GM12878 (cell line): ENCODE measurements at regions not wholly inside any gene's neighbourhood (a gene's known extent, or its start where the extent isn't known, plus 50 kb on each side); places are given as distances from the start of the nearest gene placed in this dataset.

ENCODE experiments used
- ATAC-seq: fragments of 200-7000 bp; cut with Tn5 transposase; 3 replicates; pipeline ENCODE4 v1.9.1; 2020; ENCODE audit warnings: mild to moderate bottlenecking, moderate library complexity
- BruUV-seq: library from RNA; stranded (reverse); fragments of 400-500 nt; replicated peaks from 2 replicates; lab custom pipeline; 2021; lab: Mats Ljungman, UMichigan
- CTCF ChIA-PET: fragments of 300-600 bp; sonication (Branson Sonifier 250); formaldehyde crosslinking; extraction: SDS; loops from one replicate; lab custom pipeline; 2021; ENCODE audit warnings: inconsistent platforms; lab: Yijun Ruan, JAX
- POLR2A ChIA-PET: fragments of 350-600 bp; formaldehyde crosslinking; extraction: SDS; loops from one replicate; lab custom pipeline; 2021; ENCODE audit warnings: inconsistent platforms; lab: Charles Lee
- RAD21 ChIA-PET: fragments of 300-600 bp; sonication (Branson Sonifier 250); formaldehyde crosslinking; loops from one replicate; lab custom pipeline; 2023; ENCODE audit warnings: antibody characterized with exemption; ENCODE audit not compliant: unreplicated experiment; lab: Charles Lee
- SMC1A ChIA-PET: fragments of 300-600 bp; sonication (Branson Sonifier 250); formaldehyde crosslinking; loops from one replicate; lab custom pipeline; 2023; ENCODE audit not compliant: unreplicated experiment, uncharacterized antibody; lab: Charles Lee
- DNase-seq: peaks from one replicate; pipeline ENCODE4 v3.0.0-alpha.2; 2011; ENCODE audit warnings: low read depth, low spot score
- FAIRE-seq: peaks from 3 replicates; lab custom pipeline; 2011; peaks lifted over from hg19 to GRCh38; lab: Jason Lieb, UNC
- H2AFZ ChIP-seq: 2 replicates; pipeline ENCODE4 v1.6.0; 2011; ENCODE audit warnings: low read depth, low read length, control low read depth; ENCODE audit not compliant: control insufficient read depth
- H3K27ac ChIP-seq: 2 replicates; pipeline ENCODE4 v1.5.1; 2011; ENCODE audit warnings: control low read depth; ENCODE audit not compliant: control insufficient read depth, insufficient read depth
- H3K27me3 ChIP-seq, 2 experiments: replicated peaks in 1 of 2; 2 replicates each; pipeline versions ENCODE4 v1.6.0 to v1.6.1; 2011; ENCODE audit warnings: low read length in 1 of 2; ENCODE audit not compliant: control insufficient read depth in 2 of 2, insufficient read depth in 2 of 2
- H3K36me3 ChIP-seq, 2 experiments: 2 replicates each; pipeline ENCODE4 v1.5.1; 2011; ENCODE audit warnings: low read length in 1 of 2; ENCODE audit not compliant: control insufficient read depth in 2 of 2, insufficient read depth in 2 of 2
- H3K4me1 ChIP-seq: 2 replicates; pipeline ENCODE4 v1.6.1; 2011; ENCODE audit warnings: mild to moderate bottlenecking, low read length, moderate library complexity, mixed read lengths; ENCODE audit not compliant: control insufficient read depth, insufficient read depth
- H3K4me2 ChIP-seq: 2 replicates; pipeline ENCODE4 v1.6.0; 2011; ENCODE audit warnings: control low read depth; ENCODE audit not compliant: control insufficient read depth, insufficient read depth
- H3K4me3 ChIP-seq: fragments of 200-600 bp; sonication (generic); 2 replicates; pipeline ENCODE4 v1.5.1; 2016
- H3K79me2 ChIP-seq: 2 replicates; pipeline ENCODE4 v1.6.0; 2011; ENCODE audit warnings: low read length; ENCODE audit not compliant: control insufficient read depth, insufficient read depth
- H3K9ac ChIP-seq: 2 replicates; pipeline ENCODE4 v1.8.0; 2011; ENCODE audit warnings: low read length, control low read depth, mixed read lengths; ENCODE audit not compliant: control insufficient read depth, insufficient read depth
- H3K9me3 ChIP-seq: replicated peaks from 3 replicates; pipeline ENCODE4 v1.5.1; 2011; ENCODE audit warnings: mild to moderate bottlenecking, low read length; ENCODE audit not compliant: control insufficient read depth, insufficient read depth
- H4K20me1 ChIP-seq: 2 replicates; pipeline ENCODE4 v1.6.0; 2011; ENCODE audit not compliant: control insufficient read depth, insufficient read depth
- CBX3 ChIP-seq: fragments of 200-600 bp; sonication (generic); IDR thresholded peaks from 2 replicates; pipeline ENCODE4 v1.6.1; 2016; ENCODE audit warnings: low read depth, borderline replicate concordance
- CREB1 ChIP-seq: IDR thresholded peaks from 2 replicates; pipeline ENCODE4 v1.6.1; 2012; ENCODE audit warnings: low read depth, mild to moderate bottlenecking, inconsistent platforms
- E4F1 ChIP-seq: fragments of 450-650 bp; IDR thresholded peaks from 2 replicates; pipeline ENCODE4 v1.6.1; 2018; ENCODE audit warnings: borderline replicate concordance, mild to moderate bottlenecking; ENCODE audit not compliant: partially characterized antibody
- EP300 ChIP-seq, 2 experiments: fragments of 150-350 bp in 1 of 2; IDR thresholded peaks; 2 replicates each; pipeline ENCODE4 v1.6.1; 2011 to 2012; ENCODE audit warnings: low read depth in 2 of 2, low read length in 2 of 2, borderline replicate concordance in 1 of 2, improper control_type of control experiment in 1 of 2, inconsistent platforms in 1 of 2; ENCODE audit not compliant: control insufficient read depth in 1 of 2
- FOXM1 ChIP-seq: IDR thresholded peaks from 2 replicates; pipeline ENCODE4 v1.6.1; 2012; ENCODE audit warnings: low read depth, mild to moderate bottlenecking, inconsistent platforms, low read length, moderate library complexity
- GATAD2B ChIP-seq: fragments of 450-650 bp; conservative IDR thresholded peaks from 2 replicates; pipeline ENCODE4 v1.6.1; 2017; ENCODE audit warnings: low read depth, mild to moderate bottlenecking, moderate library complexity
- KLF5 ChIP-seq: fragments of 450-650 bp; IDR thresholded peaks from 2 replicates; pipeline ENCODE4 v1.6.1; 2014; ENCODE audit warnings: mild to moderate bottlenecking; ENCODE audit not compliant: partially characterized antibody
- MLLT1 ChIP-seq: fragments of 450-650 bp; IDR thresholded peaks from 2 replicates; pipeline ENCODE4 v1.6.1; 2016; ENCODE audit warnings: mild to moderate bottlenecking
- MTA3 ChIP-seq: IDR thresholded peaks from 2 replicates; pipeline ENCODE4 v1.6.1; 2012; ENCODE audit warnings: low read length, inconsistent platforms, borderline replicate concordance
- NFYB ChIP-seq: IDR thresholded peaks from 2 replicates; pipeline ENCODE4 v1.6.1; 2011; ENCODE audit warnings: low read depth, mild to moderate bottlenecking, low read length, improper control_type of control experiment, moderate library complexity; ENCODE audit not compliant: insufficient read depth
- PML ChIP-seq: IDR thresholded peaks from 2 replicates; pipeline ENCODE4 v1.6.1; 2012; ENCODE audit warnings: low read length, inconsistent platforms
- RELA ChIP-seq: fragments of 450-650 bp; IDR thresholded peaks from 2 replicates; pipeline ENCODE4 v1.8.0; 2014; ENCODE audit warnings: borderline replicate concordance; ENCODE audit not compliant: partially characterized antibody
- ZNF207 ChIP-seq: fragments of 450-650 bp; IDR thresholded peaks from 2 replicates; pipeline ENCODE4 v1.6.1; 2014; ENCODE audit warnings: antibody characterized with exemption, mild to moderate bottlenecking, borderline replicate concordance
- ZNF622 ChIP-seq: fragments of 450-650 bp; IDR thresholded peaks from 2 replicates; pipeline ENCODE4 v1.6.1; 2017; ENCODE audit warnings: mild to moderate bottlenecking, inconsistent platforms
- in situ Hi-C: fragments of 300-500 bp; cut with MboI; formaldehyde crosslinking; loops from 9 replicates; pipeline ENCODE4 v1.14.3; 2018; ENCODE audit warnings: mixed read lengths
- intact Hi-C: fragments of 100-400 bp; cut with micrococcal nuclease; formaldehyde crosslinking; loops from one replicate; pipeline ENCODE4 v1.14.2; 2022; ENCODE audit not compliant: unreplicated experiment
- TF ChIP-seq, protein P1 (sequence below): fragments of 450-650 bp; formaldehyde crosslinking; IDR thresholded peaks from 2 replicates; pipeline ENCODE4 v1.4.0; 2022; ENCODE audit warnings: mild to moderate bottlenecking, moderate library complexity

DNA sequence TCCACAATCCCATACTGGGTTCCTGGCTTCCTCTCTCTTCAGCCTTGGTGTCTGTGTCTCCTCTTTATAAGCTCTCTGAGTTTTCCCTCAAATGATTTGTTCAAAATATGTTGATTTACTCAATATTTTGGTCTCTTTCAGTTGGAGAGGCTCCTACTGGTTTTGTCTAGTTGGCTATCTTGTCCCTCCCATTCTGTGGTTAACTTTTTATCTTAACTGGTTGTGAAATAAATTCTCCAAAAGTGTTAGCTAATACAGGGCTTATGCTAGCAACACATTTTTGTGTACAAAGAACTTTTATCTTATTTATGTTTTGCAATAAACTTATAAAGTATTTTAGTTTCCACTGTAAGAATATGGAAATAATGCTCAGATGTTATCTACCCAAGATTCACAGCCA lies 200.9 kb downstream of the AASDHPPT start:
- in situ Hi-C loops = no loop called here
- H3K79me2 ChIP-seq = no peaks in the 10 kb centered on the region
- RAD21 ChIA-PET = no interaction called here
- POLR2A ChIA-PET = no interaction called here
- H3K4me1 ChIP-seq = no peaks in the 10 kb centered on the region
- FAIRE-seq = no peak
- H3K9ac ChIP-seq = no peak overlapping the region
- ATAC-seq = no peak
- H3K4me2 ChIP-seq = no peak overlapping the region
- no peak for DNase-seq
- no TSS peak for BruUV-seq
- H3K27me3 ChIP-seq = no peaks in the 10 kb centered on the region
- intact Hi-C loops = no loop called here
- CTCF ChIA-PET = interaction anchor here (1.4 kb wide), 1 partner anchor 15 kb away, joined by 4 read pairs; no protein-coding TSS in a partner anchor
- H3K36me3 ChIP-seq = no peaks in the 10 kb centered on the region
- H3K9me3 ChIP-seq = no peaks in the 10 kb centered on the region
- H3K4me3 ChIP-seq = no peak overlapping the region
- SMC1A ChIA-PET = interaction anchor here (0.6 kb wide), 1 partner anchor 1084 kb away, joined by 3 read pairs; no protein-coding TSS in a partner anchor
- no peak overlapping the region for H2AFZ ChIP-seq
- no peaks in the 10 kb centered on the region for H4K20me1 ChIP-seq
- H3K27ac ChIP-seq = no peak overlapping the region
- TF ChIP-seq E4F1 = no peak
- TF ChIP-seq PML = no peak
- TF ChIP-seq CBX3 = no peak
- no peak for TF ChIP-seq EP300 (IDR thresholded peaks at IDR 0.05; ENCODE audit: borderline replicate concordance in 1 of 2, control insufficient read depth in 1 of 2, low read depth in 2 of 2, low read length in 2 of 2)
- TF ChIP-seq ZNF207 = no peak
- TF ChIP-seq, protein P1, sequence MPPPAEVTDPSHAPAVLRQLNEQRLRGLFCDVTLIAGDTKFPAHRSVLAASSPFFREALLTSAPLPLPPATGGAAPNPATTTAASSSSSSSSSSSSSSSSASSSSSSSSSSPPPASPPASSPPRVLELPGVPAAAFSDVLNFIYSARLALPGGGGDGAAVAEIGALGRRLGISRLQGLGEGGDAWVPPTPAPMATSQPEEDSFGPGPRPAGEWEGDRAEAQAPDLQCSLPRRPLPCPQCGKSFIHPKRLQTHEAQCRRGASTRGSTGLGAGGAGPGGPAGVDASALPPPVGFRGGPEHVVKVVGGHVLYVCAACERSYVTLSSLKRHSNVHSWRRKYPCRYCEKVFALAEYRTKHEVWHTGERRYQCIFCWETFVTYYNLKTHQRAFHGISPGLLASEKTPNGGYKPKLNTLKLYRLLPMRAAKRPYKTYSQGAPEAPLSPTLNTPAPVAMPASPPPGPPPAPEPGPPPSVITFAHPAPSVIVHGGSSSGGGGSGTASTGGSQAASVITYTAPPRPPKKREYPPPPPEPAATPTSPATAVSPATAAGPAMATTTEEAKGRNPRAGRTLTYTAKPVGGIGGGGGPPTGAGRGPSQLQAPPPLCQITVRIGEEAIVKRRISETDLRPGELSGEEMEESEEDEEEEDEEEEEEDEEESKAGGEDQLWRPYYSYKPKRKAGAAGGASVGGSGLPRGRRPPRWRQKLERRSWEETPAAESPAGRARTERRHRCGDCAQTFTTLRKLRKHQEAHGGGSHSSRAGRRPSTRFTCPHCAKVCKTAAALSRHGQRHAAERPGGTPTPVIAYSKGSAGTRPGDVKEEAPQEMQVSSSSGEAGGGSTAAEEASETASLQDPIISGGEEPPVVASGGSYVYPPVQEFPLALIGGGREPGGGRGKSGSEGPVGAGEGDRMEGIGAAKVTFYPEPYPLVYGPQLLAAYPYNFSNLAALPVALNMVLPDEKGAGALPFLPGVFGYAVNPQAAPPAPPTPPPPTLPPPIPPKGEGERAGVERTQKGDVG (CRISPR knock-in tag) = no peak
- no peak for TF ChIP-seq MTA3
- no peak for TF ChIP-seq FOXM1
- no peak for TF ChIP-seq MLLT1
- TF ChIP-seq KLF5 = no peak
- TF ChIP-seq ZNF622 = no peak
- no peak for TF ChIP-seq CREB1
- no peak for TF ChIP-seq NFYB
- TF ChIP-seq GATAD2B = no peak
- no peak for TF ChIP-seq RELA
